ENCODE measurements at regions not wholly inside any gene's neighbourhood (a gene's known extent, or its start where the extent isn't known, plus 50 kb on each side); places are given as distances from the start of the nearest gene placed in this dataset.

GRCh38 chr13:106233134-106233735 lies 302.2 kb downstream of the EFNB2 start:
- DNase-seq, result no peak

GRCh38 chr13:106232681-106233080 lies 302.8 kb downstream of the EFNB2 start:
- DNase-seq, result no peak

GRCh38 chr13:106230450-106230849 lies 305.0 kb downstream of the EFNB2 start:
- no peak for DNase-seq

- no peak for DNase-seq
These were observed 310.3 kb downstream of the EFNB2 start for GRCh38 chr13:106225126-106225525.

GRCh38 chr13:106220211-106220610 lies 315.3 kb downstream of the EFNB2 start:
- DNase-seq, result no peak

- no peak for DNase-seq
These were observed 322.3 kb downstream of the EFNB2 start for GRCh38 chr13:106213028-106213757.

GRCh38 chr13:106212386-106213010 lies 323.0 kb downstream of the EFNB2 start:
- DNase-seq, result no peak

- no peak for DNase-seq
These were observed 325.1 kb downstream of the EFNB2 start for GRCh38 chr13:106210324-106210723.

GRCh38 chr13:106205871-106206270 lies 329.6 kb downstream of the EFNB2 start:
- no peak for DNase-seq

- DNase-seq, result no peak
These were observed 338.0 kb downstream of the EFNB2 start for GRCh38 chr13:106197496-106197895.

GRCh38 chr13:106187501-106188095 lies 347.9 kb downstream of the EFNB2 start:
- DNase-seq, result no peak

- DNase-seq, result no peak
These were observed 348.4 kb downstream of the EFNB2 start for GRCh38 chr13:106187101-106187500.

GRCh38 chr13:106186366-106187030 lies 349.0 kb downstream of the EFNB2 start:
- DNase-seq, result no peak

- no peak for DNase-seq
These were observed 350.7 kb downstream of the EFNB2 start for GRCh38 chr13:106184790-106185189.

- no peak for DNase-seq
These were observed 351.9 kb downstream of the EFNB2 start for GRCh38 chr13:106183410-106184065.

GRCh38 chr13:106182404-106182803 lies 353.1 kb downstream of the EFNB2 start:
- no peak for DNase-seq

- no peak for DNase-seq
These were observed 356.6 kb downstream of the EFNB2 start for GRCh38 chr13:106178816-106179215.

GRCh38 chr13:106177146-106177545 lies 358.3 kb downstream of the EFNB2 start:
- no peak for DNase-seq

GRCh38 chr13:106176117-106176516 lies 359.3 kb downstream of the EFNB2 start:
- no peak for DNase-seq

GRCh38 chr13:106173891-106174610 lies 361.4 kb downstream of the EFNB2 start:
- no peak for DNase-seq

GRCh38 chr13:106173346-106173745 lies 362.1 kb downstream of the EFNB2 start:
- DNase-seq, result no peak

All from activated gamma-delta T cell (primary cell).